Body of pancreas (tissue), 4 donors: ENCODE measurements at regions not wholly inside any gene's neighbourhood (a gene's known extent, or its start where the extent isn't known, plus 50 kb on each side); places are given as distances from the start of the nearest gene placed in this dataset.

ENCODE experiments used
- ATAC-seq: fragments of 150-250 bp; one replicate; pipeline ENCODE4 v1.9.1; 2016
- DNase-seq, 4 donors: peaks; one replicate each; pipeline ENCODE4 v3.0.0-alpha.2; 2019
- H3K27ac ChIP-seq, 4 donors: fragments of 200-600 bp; sonication (generic); 1 replicate in 3 of 4; 2 replicates in 1 of 4; pipeline versions ENCODE4 v1.5.1 to v1.6.1; 2016 to 2019; ENCODE audit warnings: mild to moderate bottlenecking in 1 of 4, mixed read lengths in 1 of 4, moderate library complexity in 1 of 4
- H3K27me3 ChIP-seq, 2 donors: fragments of 200-600 bp; sonication (generic); one replicate each; pipeline ENCODE4 v1.6.0; 2016; ENCODE audit warnings: mild to moderate bottlenecking in 1 of 2
- H3K36me3 ChIP-seq, 2 donors: fragments of 200-600 bp; sonication (generic); replicated peaks in 1 of 2; 2 replicates each; pipeline ENCODE4 v1.5.1; 2016; ENCODE audit warnings: low read depth in 2 of 2; ENCODE audit not compliant: insufficient read depth in 1 of 2
- H3K4me1 ChIP-seq: fragments of 200-600 bp; sonication (generic); one replicate; pipeline ENCODE4 v1.6.0; 2016
- H3K4me3 ChIP-seq, 2 donors: fragments of 200-600 bp; sonication (generic); 1 replicate in 1 of 2; 2 replicates in 1 of 2; pipeline ENCODE4 v1.5.1; 2016 to 2019
- H3K9me3 ChIP-seq, 3 donors: fragments of 200-600 bp; sonication (generic); 1 replicate in 2 of 3; 2 replicates in 1 of 3; pipeline ENCODE4 v1.5.1; 2016
- CTCF ChIP-seq, 7 experiments: fragments of 450-650 bp in 4 of 7; fragments of 200-600 bp in 3 of 7; sonication (generic) in 3 of 7; IDR thresholded peaks; one replicate each; pipeline ENCODE4 v1.5.1; 2016 to 2019; ENCODE audit warnings: antibody characterized with exemption in 7 of 7
- POLR2A ChIP-seq, 3 donors: fragments of 450-650 bp; IDR thresholded peaks; one replicate each; pipeline ENCODE4 v1.6.1; 2016; ENCODE audit warnings: antibody characterized with exemption in 3 of 3, mild to moderate bottlenecking in 2 of 3
- whole genome bisulfite sequencing, 2 donors: methylation state at CpG; one replicate each; pipeline ENCODE4 v1.1.5; 2017; 5-methylcytosine and 5-hydroxymethylcytosine counted together
- intact Hi-C: fragments of 100-400 bp; cut with DNase I; formaldehyde crosslinking; loops from one replicate; pipeline ENCODE4 v1.15.1; 2023

DNA sequence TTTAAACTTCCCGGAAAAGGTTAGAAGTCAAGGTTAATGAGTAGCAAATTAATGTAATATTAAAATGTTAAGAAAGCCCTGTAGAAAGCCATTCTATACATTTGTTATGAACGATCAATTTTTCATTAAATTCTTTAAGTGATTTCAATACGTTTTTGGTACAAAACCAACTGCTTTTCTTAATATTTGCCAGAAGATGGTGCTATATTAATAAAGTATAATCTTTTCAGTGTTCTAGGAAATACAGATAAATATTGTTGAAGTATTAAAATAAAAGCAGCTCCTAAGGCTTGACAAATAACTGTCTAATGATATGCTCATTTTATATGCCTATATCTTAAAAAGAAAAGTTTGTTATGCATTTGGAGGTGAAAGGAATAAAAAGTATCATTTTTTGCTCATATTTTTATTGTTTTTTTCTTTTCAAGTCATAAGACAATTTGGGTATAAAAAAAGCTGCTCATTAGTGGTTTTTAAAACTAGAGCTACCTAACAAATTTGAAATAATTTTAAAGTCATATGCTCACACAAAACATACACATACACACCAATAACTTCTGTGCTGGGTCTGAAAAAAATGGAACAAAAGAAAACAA lies 130.3 kb upstream of the POT1 start:
- Histone ChIP-seq H3K27ac (no peak overlapping the region), H3K27me3 (no peaks in the 10 kb centered on the region), H3K36me3 (no peaks in the 10 kb centered on the region), H3K4me1 (no peaks in the 10 kb centered on the region), H3K9me3 (no peaks in the 10 kb centered on the region), H3K4me3 (no peak overlapping the region)
- DNase-seq = no peak
- intact Hi-C loops = no loop called here
- TF ChIP-seq CTCF (IDR thresholded peaks at IDR 0.05) (peak in 5 of 7 experiments; percentile 31 to 60 (median 47)), POLR2A (IDR thresholded peaks at IDR 0.05) (no peak)
- no peak for ATAC-seq
- WGBS, 2 donors = 4 to 8% methylated on average over 3 of the region's 3 CpGs

DNA sequence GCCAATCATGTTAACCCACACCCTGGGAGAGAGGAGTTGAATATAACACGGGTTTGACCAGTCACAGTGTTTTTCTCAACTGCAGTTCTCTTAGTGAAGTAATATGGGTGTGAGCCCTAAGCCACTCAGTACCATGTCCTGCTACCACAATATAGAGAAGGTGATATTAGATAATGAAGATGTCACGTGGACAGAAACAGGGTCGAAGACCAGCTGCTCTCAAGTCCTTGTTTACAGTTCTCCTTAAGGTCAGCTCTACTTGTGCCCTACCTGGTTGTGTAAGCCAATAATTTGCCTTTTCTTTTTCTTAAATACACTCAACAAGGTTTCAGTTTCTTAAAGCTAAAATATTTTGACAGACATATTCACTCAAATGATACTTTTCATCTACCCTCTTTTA lies 128.3 kb upstream of the POT1 start:
- H3K27me3 ChIP-seq = no peaks in the 10 kb centered on the region
- no peaks in the 10 kb centered on the region for H3K4me1 ChIP-seq
- no peaks in the 10 kb centered on the region for H3K36me3 ChIP-seq
- no peaks in the 10 kb centered on the region for H3K9me3 ChIP-seq
- intact Hi-C loops = no loop called here
- no peak overlapping the region for H3K4me3 ChIP-seq
- H3K27ac ChIP-seq = no peak overlapping the region
- TF ChIP-seq POLR2A (IDR thresholded peaks at IDR 0.05) (no peak), CTCF (IDR thresholded peaks at IDR 0.05) (no peak)
- DNase-seq = no peak
- WGBS, 2 donors = 17 to 40% methylated on average over 3 of the region's 3 CpGs
- ATAC-seq = no peak

DNA sequence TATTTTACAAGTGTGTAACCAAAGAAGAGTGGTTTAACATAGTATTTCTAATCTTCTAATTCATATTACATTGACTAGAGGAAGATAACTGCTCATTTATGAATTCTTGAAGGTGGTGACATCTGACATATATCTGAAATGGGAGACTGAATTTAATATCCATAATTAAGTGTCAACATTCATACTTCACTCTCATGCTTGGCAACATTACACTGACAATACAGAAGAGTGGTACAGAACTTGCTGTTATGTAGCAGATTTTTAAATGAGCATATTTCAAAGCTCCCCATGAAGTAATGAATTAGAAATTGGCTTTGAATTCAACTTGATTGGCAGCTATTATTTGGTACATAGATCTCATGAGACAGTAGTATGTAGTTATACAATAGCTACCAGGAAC lies 125.8 kb upstream of the POT1 start:
- Histone ChIP-seq H3K4me1 (no peaks in the 10 kb centered on the region), H3K36me3 (no peaks in the 10 kb centered on the region), H3K9me3 (no peaks in the 10 kb centered on the region), H3K27ac (no peak overlapping the region), H3K27me3 (no peaks in the 10 kb centered on the region), H3K4me3 (no peak overlapping the region)
- ATAC-seq (no peak), DNase-seq (no peak)
- intact Hi-C loops = no loop called here
- TF ChIP-seq POLR2A (IDR thresholded peaks at IDR 0.05) (no peak), CTCF (IDR thresholded peaks at IDR 0.05) (no peak)

GRCh38 chr7:125046767-125047166 lies 117.1 kb upstream of the POT1 start:
- no peaks in the 10 kb centered on the region for H3K36me3 ChIP-seq
- no peaks in the 10 kb centered on the region for H3K27me3 ChIP-seq
- no peaks in the 10 kb centered on the region for H3K9me3 ChIP-seq
- WGBS, 2 donors = 84 to 100% methylated on average over 1 to 6 of the region's 6 CpGs
- H3K27ac ChIP-seq = no peak overlapping the region
- intact Hi-C loops = no loop called here
- DNase-seq (no peak), ATAC-seq (no peak)
- TF ChIP-seq CTCF (IDR thresholded peaks at IDR 0.05) (no peak), POLR2A (IDR thresholded peaks at IDR 0.05) (no peak)
- no peaks in the 10 kb centered on the region for H3K4me1 ChIP-seq
- no peak overlapping the region for H3K4me3 ChIP-seq

- Histone ChIP-seq H3K36me3 (no peaks in the 10 kb centered on the region), H3K27ac (no peak overlapping the region), H3K4me1 (no peaks in the 10 kb centered on the region), H3K9me3 (no peaks in the 10 kb centered on the region), H3K27me3 (no peaks in the 10 kb centered on the region), H3K4me3 (no peak overlapping the region)
- DNase-seq (peak in 1 of 4 donors; percentile 11), ATAC-seq (no peak)
- intact Hi-C loops = no loop called here
- TF ChIP-seq CTCF (IDR thresholded peaks at IDR 0.05) (no peak), POLR2A (IDR thresholded peaks at IDR 0.05) (no peak)
- WGBS, 2 donors = 84 to 92% methylated on average over 9 of the region's 9 CpGs
These were observed 103.9 kb upstream of the POT1 start for GRCh38 chr7:125033506-125033905.
